ENCODE measurements at regions not wholly inside any gene's neighbourhood (a gene's known extent, or its start where the extent isn't known, plus 50 kb on each side); places are given as distances from the start of the nearest gene placed in this dataset.
A peak's percentile ranks its signal among the peaks of the same experiment; 100 is the strongest.
"Not testable (repeated sequence)": the region's sequence is repeated elsewhere in the genome, so short reads cannot be mapped to it uniquely, and the experiment has no call there.

- no peak for DNase-seq (ENCODE audit: low spot score)
These were observed 78.3 kb upstream of the ZNF280D start for GRCh38 chr15:56811586-56811985.

- DNase-seq (ENCODE audit: low spot score) = no peak
These were observed 74.9 kb upstream of the ZNF280D start for GRCh38 chr15:56808160-56808559.

- DNase-seq (ENCODE audit: low spot score) = no peak
These were observed 72.8 kb upstream of the ZNF280D start for GRCh38 chr15:56806148-56806536.

- peak; percentile 36 for DNase-seq (ENCODE audit: low spot score)
These were observed 72.3 kb upstream of the ZNF280D start for GRCh38 chr15:56805466-56806147.

GRCh38 chr15:56804938-56805337 lies 71.6 kb upstream of the ZNF280D start:
- no peak for DNase-seq (ENCODE audit: low spot score)

- no peak for DNase-seq (ENCODE audit: low spot score)
These were observed 71.0 kb upstream of the ZNF280D start for GRCh38 chr15:56804279-56804678.

GRCh38 chr15:56802161-56802560 lies 68.9 kb upstream of the ZNF280D start:
- no peak for DNase-seq (ENCODE audit: low spot score)

GRCh38 chr15:56798639-56799038 lies 65.3 kb upstream of the ZNF280D start:
- no peak for DNase-seq (ENCODE audit: low spot score)

- DNase-seq (ENCODE audit: low spot score) = no peak
These were observed 64.5 kb upstream of the ZNF280D start for GRCh38 chr15:56797720-56798275.

- no peak for DNase-seq (ENCODE audit: low spot score)
These were observed 62.2 kb upstream of the ZNF280D start for GRCh38 chr15:56795502-56795901.

- no peak for DNase-seq (ENCODE audit: low spot score)
These were observed 61.4 kb upstream of the ZNF280D start for GRCh38 chr15:56794553-56795329.

GRCh38 chr15:56794165-56794552 lies 60.9 kb upstream of the ZNF280D start:
- DNase-seq (ENCODE audit: low spot score) = no peak

- no peak for DNase-seq (ENCODE audit: low spot score)
These were observed 58.9 kb upstream of the ZNF280D start for GRCh38 chr15:56792211-56792610.

- not testable (repeated sequence) for DNase-seq (ENCODE audit: low spot score)
These were observed 58.2 kb upstream of the ZNF280D start for GRCh38 chr15:56791521-56791920.

GRCh38 chr15:56788359-56788758 lies 55.0 kb upstream of the ZNF280D start:
- no peak for DNase-seq (ENCODE audit: low spot score)

GRCh38 chr15:56786966-56787365 lies 53.7 kb upstream of the ZNF280D start:
- no peak for DNase-seq (ENCODE audit: low spot score)

GRCh38 chr15:56783857-56784661 lies 50.8 kb upstream of the ZNF280D start:
- DNase-seq (ENCODE audit: low spot score) = no peak

- no peak for DNase-seq (ENCODE audit: low spot score)
These were observed 50.0 kb upstream of the ZNF280D start for GRCh38 chr15:56783156-56783856.
